Ishikawa (cell line): ENCODE measurements at regions not wholly inside any gene's neighbourhood (a gene's known extent, or its start where the extent isn't known, plus 50 kb on each side); places are given as distances from the start of the nearest gene placed in this dataset.

Experiments
- CEBPB ChIP-seq: IDR thresholded peaks from 2 replicates; pipeline ENCODE4 v1.6.1; 2012
- EP300 ChIP-seq: IDR thresholded peaks from 2 replicates; pipeline ENCODE4 v1.6.1; 2012; ENCODE audit warnings: borderline replicate concordance
- FOXM1 ChIP-seq: IDR thresholded peaks from 2 replicates; pipeline ENCODE4 v1.6.1; 2012; ENCODE audit warnings: low read depth, borderline replicate concordance
- MAX ChIP-seq: IDR thresholded peaks from 2 replicates; pipeline ENCODE4 v1.6.1; 2012
- NFIC ChIP-seq: IDR thresholded peaks from 2 replicates; pipeline ENCODE4 v1.6.1; 2012
- RAD21 ChIP-seq: IDR thresholded peaks from 2 replicates; pipeline ENCODE4 v1.6.1; 2012; ENCODE audit warnings: low read depth
- REST ChIP-seq: IDR thresholded peaks from 2 replicates; pipeline ENCODE4 v1.6.1; 2012; ENCODE audit warnings: low read depth, mild to moderate bottlenecking
- TAF1 ChIP-seq: IDR thresholded peaks from 2 replicates; pipeline ENCODE4 v1.6.1; 2012; ENCODE audit warnings: low read depth, mild to moderate bottlenecking
- TCF12 ChIP-seq: IDR thresholded peaks from 2 replicates; pipeline ENCODE4 v1.6.1; 2012; ENCODE audit warnings: low read depth
- TEAD4 ChIP-seq: IDR thresholded peaks from 2 replicates; pipeline ENCODE4 v1.6.1; 2012
- USF1 ChIP-seq: IDR thresholded peaks from 2 replicates; pipeline ENCODE4 v1.6.1; 2012
- YY1 ChIP-seq: IDR thresholded peaks from 2 replicates; pipeline ENCODE4 v1.6.1; 2012; ENCODE audit warnings: low read depth
- ZBTB7A ChIP-seq: IDR thresholded peaks from 2 replicates; pipeline ENCODE4 v1.6.1; 2012; ENCODE audit warnings: low read depth

- no peak for TF ChIP-seq REST
- TF ChIP-seq NFIC, result no peak
- TF ChIP-seq CEBPB, result no peak
- TF ChIP-seq MAX, result no peak
- no peak for TF ChIP-seq TAF1
- no peak for TF ChIP-seq RAD21
- no peak for TF ChIP-seq ZBTB7A
- TF ChIP-seq EP300, result no peak
- no peak for TF ChIP-seq TEAD4
- TF ChIP-seq FOXM1, result no peak
- no peak for TF ChIP-seq TCF12
- TF ChIP-seq USF1, result no peak
- TF ChIP-seq YY1, result no peak
These were observed 158.8 kb downstream of the DEPDC1B start for GRCh38 chr5:60540856-60541805.
